WTC11 (cell line): ENCODE measurements at regions not wholly inside any gene's neighbourhood (a gene's known extent, or its start where the extent isn't known, plus 50 kb on each side); places are given as distances from the start of the nearest gene placed in this dataset.

Experiments used
- CTCF ChIP-seq: fragments of 200-600 bp; IDR thresholded peaks from 2 replicates; pipeline ENCODE4 v1.8.0; 2022; ENCODE audit warnings: antibody characterized with exemption
- E2F4 ChIP-seq: sonication (generic); formaldehyde crosslinking; IDR thresholded peaks from 2 replicates; pipeline ENCODE4 v1.8.1; 2022; ENCODE audit warnings: low read depth, mild to moderate bottlenecking, moderate library complexity, missing genetic modification reagents, borderline replicate concordance
- ESRRA ChIP-seq: sonication (generic); formaldehyde crosslinking; IDR thresholded peaks from 2 replicates; pipeline ENCODE4 v1.8.1; 2022; ENCODE audit warnings: mild to moderate bottlenecking, missing genetic modification reagents, borderline replicate concordance
- HMGXB4 ChIP-seq: sonication (generic); formaldehyde crosslinking; IDR thresholded peaks from 2 replicates; pipeline ENCODE4 v1.8.1; 2023; ENCODE audit warnings: mild to moderate bottlenecking, moderate library complexity, missing genetic modification reagents
- KAT7 ChIP-seq: sonication (generic); formaldehyde crosslinking; IDR thresholded peaks from 2 replicates; pipeline ENCODE4 v1.8.1; 2023; ENCODE audit warnings: missing genetic modification reagents, mild to moderate bottlenecking, borderline replicate concordance
- MAX ChIP-seq: sonication (generic); formaldehyde crosslinking; IDR thresholded peaks from 2 replicates; pipeline ENCODE4 v1.8.0; 2022; ENCODE audit warnings: mild to moderate bottlenecking, missing genetic modification reagents
- NFE2L1 ChIP-seq: sonication (generic); formaldehyde crosslinking; IDR thresholded peaks from 2 replicates; pipeline ENCODE4 v1.8.1; 2023; ENCODE audit warnings: missing genetic modification reagents
- NR3C1 ChIP-seq: sonication (generic); formaldehyde crosslinking; conservative IDR thresholded peaks from 2 replicates; pipeline ENCODE4 v1.8.1; 2023; ENCODE audit warnings: low read depth, mild to moderate bottlenecking, missing genetic modification reagents

- TF ChIP-seq ESRRA (no peak), KAT7 (CRISPR knock-in tag) (no peak), CTCF (no peak), HMGXB4 (no peak), NR3C1 (CRISPR knock-in tag) (no peak), MAX (CRISPR knock-in tag) (no peak), NFE2L1 (CRISPR knock-in tag) (no peak), E2F4 (CRISPR knock-in tag) (no peak)
Observed at GRCh38 chr9:14983599-14983998, 73.4 kb upstream of the FREM1 start.
